ENCODE measurements at regions not wholly inside any gene's neighbourhood (a gene's known extent, or its start where the extent isn't known, plus 50 kb on each side); places are given as distances from the start of the nearest gene placed in this dataset.
"Not testable (repeated sequence)": the region's sequence is repeated elsewhere in the genome, so short reads cannot be mapped to it uniquely, and the experiment has no call there.

DNA sequence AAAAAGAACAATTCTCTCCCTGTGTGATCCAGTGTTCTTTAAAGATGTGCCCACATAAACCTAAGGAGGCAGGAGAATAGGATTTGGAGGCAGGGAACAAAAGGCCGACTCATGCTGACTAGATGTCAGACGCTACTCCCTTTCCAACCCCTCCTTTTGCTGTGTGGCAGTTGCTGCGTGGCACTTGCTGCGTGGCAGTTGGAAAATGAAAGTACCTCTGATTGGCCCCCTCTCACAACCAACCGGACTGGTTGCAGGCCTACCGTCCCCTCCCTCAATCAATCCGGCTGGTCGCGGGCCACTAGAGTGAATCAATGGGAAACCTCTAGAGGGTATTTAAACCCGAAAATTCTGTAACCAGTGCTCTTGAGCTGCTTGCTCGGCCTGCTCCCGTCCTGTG, 551.0 kb downstream of the KIF4B start:
- no peak for DNase-seq (ENCODE audit: extremely low spot score, insufficient read length, low read depth)
- no peak for FAIRE-seq

DNA sequence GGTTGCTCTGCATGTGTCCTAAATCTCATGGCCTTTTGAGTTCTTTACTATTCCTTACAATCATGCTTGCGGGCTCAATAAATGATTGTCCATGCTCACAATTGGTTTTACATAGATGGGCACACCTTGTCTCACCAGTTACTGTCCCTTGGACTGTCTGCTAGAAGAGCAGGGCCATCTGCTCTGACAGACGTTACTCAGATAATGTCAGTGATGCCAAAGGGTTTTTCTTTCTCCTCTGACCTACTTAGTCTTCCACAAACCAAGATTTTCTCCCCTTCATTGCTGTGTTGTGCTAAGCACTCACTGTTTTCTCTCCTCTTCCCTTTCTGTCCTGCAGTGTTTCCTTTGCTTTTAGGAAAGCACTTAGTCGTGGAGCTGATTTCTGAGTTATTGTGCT, 562.3 kb downstream of the KIF4B start:
- DNase-seq (ENCODE audit: extremely low spot score, insufficient read length, low read depth) = no peak
- no peak for FAIRE-seq

DNA sequence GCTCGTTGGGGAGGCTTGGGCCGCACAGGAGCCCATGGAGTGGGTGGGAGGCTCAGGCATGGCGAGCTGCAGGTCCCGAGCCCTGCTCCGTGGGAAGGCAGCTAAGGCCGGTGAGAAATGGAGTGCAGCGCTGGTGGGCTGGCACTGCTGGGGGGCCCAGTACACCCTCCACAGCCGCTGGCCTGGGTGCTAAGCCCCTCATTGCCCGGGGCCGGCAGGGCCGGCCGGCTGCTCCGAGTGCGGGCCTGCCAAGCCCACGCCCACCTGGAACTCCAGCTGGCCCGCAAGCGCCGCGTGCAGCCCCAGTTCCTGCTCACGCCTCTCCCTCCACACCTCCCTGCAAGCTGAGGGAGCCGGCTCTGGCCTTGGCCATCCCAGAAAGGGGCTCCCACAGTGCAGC, 573.3 kb downstream of the KIF4B start:
- not testable (repeated sequence) for DNase-seq (ENCODE audit: extremely low spot score, insufficient read length, low read depth); FAIRE-seq

DNA sequence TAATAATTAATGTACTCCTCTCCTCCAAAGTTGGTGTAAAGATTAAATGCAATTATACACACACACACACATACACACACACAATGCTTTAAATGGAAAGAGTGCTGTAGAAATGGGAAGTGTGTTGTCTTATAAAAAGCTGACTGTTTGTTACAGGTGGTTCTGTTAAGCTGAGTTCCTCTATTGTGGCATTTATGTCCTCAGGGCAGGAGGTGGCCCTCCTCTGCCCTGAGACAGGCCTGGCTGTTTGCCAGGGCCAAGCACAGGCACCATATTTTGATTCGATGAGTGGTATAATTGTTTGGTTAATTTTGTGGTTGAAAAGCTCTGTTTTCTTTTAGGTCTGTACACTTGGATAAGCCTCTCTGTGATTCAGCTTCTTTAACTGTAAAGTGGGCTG, 573.9 kb downstream of the KIF4B start:
- no peak for FAIRE-seq
- no peak for DNase-seq (ENCODE audit: extremely low spot score, insufficient read length, low read depth)

DNA sequence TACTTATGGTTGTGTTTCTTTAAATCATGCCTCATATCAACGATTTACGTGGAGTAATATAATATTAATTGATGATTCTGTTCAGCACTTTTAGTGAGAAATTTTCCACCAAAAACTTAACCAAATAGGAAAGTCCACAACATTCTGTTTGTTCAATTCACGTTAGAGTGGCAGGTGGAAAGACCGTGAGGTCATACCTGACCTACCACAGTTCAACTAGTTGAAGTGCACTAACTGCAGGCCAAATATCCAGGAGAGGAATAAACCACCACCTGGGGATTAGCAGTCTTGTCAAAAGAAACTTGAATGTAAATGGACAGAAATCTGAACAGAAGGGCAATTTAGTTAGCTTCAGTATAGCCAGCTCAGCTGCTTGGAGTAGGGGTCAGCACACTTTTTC, 577.7 kb downstream of the KIF4B start:
- DNase-seq (ENCODE audit: extremely low spot score, insufficient read length, low read depth) (no peak), FAIRE-seq (no peak)

DNA sequence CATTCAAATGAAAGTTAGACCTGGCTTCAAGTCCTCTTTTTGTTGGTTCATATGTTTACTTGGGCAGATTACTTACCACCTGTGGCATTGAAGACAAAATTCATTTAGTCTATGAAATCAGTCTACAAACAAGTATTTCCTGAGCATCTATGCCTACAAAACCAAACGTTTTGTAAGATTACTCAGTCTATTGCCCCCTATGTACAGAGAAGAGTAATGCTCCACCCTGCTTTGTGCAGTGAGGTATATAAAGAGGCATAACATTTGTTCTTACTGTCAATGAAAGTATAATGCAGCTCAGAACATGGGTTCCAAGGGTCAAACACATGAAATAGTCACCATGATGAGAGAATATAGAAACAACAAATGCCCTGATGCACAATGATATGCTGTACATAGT, 580.7 kb downstream of the KIF4B start:
- DNase-seq (ENCODE audit: extremely low spot score, insufficient read length, low read depth) (no peak), FAIRE-seq (no peak)

DNA sequence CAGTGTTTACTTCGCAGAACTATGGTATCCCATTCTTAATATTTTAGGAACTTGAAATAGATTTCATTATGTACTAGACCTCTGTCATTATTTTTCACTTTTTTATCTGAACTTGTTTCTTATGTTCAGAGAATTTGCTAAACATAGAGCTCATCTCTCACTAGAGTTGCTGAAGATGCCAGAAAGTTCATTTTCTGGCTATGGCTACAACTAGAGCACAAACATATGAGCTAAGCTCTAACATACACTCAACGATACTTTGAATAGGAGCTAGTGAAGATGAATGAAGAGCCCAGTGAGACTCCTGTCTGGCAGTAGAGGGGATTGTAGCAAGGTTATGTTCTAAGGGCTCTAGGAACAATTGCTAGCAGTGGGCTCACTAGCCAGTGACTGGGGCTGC, 582.2 kb downstream of the KIF4B start:
- FAIRE-seq = no peak
- DNase-seq (ENCODE audit: extremely low spot score, insufficient read length, low read depth) = no peak

DNA sequence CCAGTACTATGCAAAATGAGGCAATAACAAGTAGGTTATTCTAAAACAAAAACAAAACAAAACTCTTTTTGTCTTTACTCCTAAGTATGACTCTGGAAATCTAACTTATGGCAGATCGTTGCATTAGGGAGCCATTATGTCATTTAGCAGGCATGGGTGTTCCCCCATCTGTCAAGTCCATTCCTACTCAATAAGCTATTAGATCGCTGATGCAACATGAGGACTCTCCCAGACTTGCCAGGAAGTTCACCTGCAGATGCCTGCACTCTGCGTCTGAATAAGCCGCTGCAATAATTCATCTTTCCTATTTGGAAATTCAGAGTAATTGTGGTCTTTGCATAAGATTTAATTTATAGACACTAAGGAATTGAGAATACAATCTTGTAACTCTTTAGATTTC, 585.0 kb downstream of the KIF4B start:
- DNase-seq (ENCODE audit: extremely low spot score, insufficient read length, low read depth) (no peak), FAIRE-seq (no peak)

DNA sequence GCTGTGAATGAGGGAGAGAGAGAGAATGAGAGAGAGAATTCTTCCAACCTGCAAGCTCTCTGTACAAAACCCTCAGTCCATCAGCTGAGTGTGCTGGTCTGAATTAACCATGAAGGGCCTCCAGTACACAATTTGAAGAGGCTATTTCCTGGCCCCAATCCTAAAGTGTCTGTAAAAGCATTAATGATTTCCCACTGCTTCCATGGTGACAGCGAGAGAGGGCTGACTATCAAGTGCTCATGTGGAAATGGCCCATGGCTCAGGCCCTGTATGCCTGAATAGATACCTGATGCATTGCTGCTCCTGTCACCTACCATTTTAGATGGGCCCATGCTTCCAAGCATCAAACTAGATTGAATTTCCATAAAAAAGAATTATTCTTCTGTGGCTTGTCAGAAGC, 592.4 kb downstream of the KIF4B start:
- DNase-seq (ENCODE audit: extremely low spot score, insufficient read length, low read depth) (no peak), FAIRE-seq (no peak)

DNA sequence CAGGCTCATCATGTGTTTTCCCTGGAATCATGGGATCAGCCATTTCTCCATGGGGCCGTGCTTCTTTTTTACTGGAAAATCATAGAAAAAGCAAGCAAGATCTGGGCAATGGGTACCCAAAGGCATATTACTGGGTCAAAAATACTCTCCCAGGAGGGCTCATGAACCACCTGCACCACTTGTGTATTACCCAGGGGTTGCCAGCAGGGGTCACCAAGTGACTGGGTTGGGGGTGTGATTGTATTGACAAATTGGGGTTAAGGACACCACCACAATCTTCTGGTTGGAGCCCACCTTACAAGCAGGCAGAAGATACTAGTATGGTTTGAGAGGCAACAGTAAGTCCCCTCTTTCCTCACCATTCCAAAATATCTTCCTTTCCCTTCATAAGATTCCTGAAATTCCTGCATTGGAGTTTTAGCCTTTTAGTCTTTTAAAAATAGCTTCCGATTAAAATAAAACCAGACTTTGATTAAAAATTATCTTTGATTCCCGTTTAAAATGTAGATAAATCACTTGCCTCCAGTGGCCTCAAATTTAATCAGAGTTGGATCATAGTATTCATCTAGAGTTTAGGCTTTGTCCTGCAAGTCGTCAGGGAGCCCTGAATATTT, 603.3 kb downstream of the KIF4B start:
- no peak for FAIRE-seq
- peak; percentile 4 for DNase-seq (ENCODE audit: extremely low spot score, insufficient read length, low read depth)

DNA sequence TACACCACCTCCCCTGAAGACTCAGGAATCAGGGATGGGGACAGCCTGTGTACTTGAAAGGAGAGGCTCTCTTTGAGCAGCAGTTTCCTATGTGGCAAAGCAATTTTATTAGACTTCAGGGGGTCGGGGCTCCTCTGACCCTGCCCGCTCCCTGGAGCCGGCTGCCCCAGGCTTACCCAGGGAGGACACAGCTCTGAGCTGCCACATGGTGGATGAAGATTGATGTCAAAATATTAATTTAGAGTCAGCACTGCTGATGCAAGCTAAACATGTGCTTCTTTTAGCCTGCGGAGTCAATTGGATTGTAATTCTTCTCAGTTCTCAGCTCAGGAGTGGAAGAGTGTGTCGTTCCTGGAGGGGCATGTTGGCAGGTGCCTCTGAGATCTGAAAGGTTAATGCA, 606.1 kb downstream of the KIF4B start:
- DNase-seq (ENCODE audit: extremely low spot score, insufficient read length, low read depth) = no peak
- FAIRE-seq = no peak

DNA sequence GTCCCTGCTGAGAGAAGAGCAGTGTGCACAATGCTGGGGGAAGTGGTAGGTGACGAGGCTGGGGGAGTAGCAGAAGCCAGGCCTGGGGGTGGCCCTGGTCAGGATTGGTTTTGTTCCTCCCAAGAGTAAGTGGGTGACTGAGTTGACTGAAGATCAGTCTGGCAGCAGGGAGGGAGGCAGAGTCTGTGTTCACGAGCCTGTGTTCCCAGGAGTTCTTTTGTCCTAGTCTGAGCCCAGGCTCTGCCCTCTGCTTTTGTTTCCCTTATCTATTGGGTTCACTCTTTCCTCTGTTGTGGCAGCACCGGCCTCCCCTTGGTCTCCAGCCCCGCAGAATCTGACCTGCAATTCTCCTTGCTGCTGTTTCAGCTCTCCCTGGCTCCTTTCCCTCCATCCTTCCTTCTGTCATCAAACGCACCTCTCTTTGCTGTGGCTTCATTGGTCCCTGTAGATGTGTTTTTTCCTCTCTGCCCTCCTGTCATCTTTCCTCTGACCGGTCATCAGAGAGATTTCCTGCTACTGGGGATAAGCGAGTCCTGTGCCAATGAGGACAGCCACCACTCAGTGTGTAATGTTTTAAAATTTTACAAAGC, 607.4 kb downstream of the KIF4B start:
- DNase-seq (ENCODE audit: extremely low spot score, insufficient read length, low read depth) (no peak), FAIRE-seq (no peak)

DNA sequence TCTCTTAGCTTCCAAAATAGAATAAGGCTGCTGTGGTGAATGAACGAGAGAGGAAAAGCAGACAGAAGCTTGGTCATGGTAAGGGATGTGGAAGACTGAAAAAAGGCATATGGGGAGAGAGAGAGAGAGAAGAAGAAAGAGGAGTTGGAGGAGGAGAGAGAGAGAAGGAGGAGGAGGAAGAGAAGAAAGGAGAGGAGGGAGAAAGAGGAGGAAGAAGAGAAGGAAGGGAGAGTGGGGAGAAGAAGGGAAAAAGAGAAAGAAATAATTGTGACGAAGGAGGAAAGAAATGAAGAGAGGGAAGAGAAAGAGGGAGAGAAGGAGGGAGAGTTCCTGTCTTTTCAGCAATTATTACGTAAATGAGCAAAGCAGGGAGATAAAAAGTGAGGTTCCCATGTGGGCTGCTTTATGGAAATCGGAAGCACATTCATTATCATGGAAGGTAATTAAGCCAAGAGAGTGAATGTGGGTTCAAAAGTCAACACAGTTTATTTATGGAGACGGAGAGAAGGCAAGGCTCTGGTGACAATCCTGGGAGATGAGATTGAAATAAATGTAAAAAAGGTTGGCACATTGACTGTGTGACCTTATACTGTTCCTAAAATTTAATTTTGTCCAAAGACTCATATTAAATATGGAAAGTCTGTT, 611.2 kb downstream of the KIF4B start:
- no peak for FAIRE-seq
- no peak for DNase-seq (ENCODE audit: extremely low spot score, insufficient read length, low read depth)

DNA sequence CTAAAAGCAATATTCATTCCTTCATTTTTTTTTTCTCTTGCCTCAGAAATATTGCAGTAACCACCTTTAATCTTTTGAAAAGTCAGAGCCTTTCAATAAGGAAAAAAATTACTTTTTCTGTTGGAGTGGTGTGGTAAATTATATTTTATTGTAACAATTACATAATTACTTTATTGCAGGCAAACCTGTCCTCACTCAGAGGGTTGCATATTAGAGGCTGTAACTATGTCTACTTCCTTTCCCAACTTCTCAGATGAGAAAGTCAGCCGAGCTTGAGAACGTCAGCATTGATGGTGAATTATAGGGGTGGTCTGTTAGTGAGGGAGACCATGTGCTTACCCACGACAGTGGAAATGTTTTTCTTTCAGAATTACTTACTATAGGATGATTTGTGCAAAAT, 611.8 kb downstream of the KIF4B start:
- no peak for FAIRE-seq
- DNase-seq (ENCODE audit: extremely low spot score, insufficient read length, low read depth) = no peak

DNA sequence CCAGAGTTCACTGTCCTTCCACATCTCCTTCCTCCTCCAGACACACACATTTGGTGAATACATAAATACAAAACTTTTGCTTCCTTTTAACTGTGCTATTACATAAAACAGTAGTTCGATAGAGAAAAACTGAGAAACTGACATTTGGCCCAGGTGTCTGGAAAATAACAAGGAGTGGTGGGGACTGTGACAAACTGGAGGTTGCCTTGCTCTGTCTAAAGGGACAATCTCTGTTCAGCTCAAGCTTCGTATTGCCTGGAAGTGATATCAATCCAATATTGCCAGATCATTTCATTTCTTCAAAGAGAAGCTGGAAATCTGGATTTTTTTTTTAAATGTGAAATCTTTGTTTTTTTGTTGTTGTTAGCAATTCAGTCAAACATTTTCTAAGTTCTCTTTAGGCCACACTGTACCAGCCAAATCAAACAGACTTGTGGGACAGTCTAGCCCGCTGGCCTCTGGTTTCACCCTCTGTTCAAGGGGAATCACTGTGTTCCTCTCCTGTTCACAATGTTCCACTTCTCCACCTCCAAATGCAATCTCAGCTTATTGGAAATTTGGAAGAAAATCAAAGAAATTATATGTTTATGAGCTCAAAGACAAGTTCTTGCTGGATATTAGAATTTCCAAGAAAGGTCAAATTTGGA, 612.5 kb downstream of the KIF4B start:
- FAIRE-seq (no peak), DNase-seq (ENCODE audit: extremely low spot score, insufficient read length, low read depth) (no peak)

DNA sequence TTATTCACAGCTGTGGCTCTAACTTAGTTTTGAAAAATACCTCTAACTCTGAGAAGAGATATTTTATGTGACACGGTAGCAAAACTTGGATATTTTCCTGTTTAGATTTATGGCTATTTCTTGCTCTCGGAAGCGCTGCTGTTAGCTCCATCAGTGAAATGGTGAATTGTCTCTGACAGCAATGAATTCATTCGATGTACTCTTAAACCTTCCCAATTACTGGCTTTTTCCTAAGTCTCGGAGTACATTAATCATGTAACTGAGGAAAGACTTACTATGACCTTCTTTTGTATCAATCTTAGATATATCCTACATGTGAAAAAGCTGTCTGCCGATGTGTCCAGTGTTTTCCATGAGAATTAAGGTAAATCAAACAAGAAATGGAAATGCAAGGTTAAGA, 613.0 kb downstream of the KIF4B start:
- FAIRE-seq (no peak), DNase-seq (ENCODE audit: extremely low spot score, insufficient read length, low read depth) (no peak)

DNA sequence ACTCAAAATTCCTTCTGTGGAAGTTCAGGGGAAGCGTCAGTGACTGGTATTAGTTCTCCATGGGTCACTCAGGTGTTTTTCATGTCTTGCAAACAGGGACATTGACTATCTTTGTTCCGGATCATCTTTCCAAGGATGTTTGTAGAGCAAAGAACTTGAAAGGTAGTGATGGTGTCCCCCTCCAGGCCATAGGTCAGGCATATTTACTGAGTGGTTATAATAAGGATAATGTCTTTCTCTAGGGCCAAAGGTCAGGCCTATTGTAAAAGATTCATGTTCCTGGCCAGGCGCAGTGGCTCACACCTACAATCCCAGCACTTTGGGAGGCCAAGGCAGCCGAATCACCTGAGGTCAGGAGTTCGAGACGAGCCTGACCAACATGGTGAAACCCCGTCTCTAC, 614.8 kb downstream of the KIF4B start:
- DNase-seq (ENCODE audit: extremely low spot score, insufficient read length, low read depth) = no peak
- no peak for FAIRE-seq

DNA sequence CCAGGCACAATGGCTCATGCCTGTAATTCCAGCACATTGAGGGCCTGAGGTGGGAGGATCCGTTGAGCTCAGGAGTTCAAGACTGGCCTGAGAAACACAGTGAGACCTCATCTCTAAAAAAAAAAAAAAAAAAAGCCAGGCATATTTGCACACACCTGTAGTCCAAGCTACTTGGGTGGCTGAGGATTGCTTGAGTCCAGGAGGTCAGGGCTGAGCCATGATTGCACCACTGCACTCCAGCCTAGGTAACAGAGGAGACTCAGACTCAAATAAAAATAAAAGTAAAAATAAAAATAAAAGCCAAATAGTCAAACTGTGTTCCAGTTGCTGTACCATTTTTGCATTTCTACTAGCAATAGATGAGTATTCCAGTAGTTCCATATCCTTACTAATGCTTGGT, 616.0 kb downstream of the KIF4B start:
- FAIRE-seq = no peak
- no peak for DNase-seq (ENCODE audit: extremely low spot score, insufficient read length, low read depth)

DNA sequence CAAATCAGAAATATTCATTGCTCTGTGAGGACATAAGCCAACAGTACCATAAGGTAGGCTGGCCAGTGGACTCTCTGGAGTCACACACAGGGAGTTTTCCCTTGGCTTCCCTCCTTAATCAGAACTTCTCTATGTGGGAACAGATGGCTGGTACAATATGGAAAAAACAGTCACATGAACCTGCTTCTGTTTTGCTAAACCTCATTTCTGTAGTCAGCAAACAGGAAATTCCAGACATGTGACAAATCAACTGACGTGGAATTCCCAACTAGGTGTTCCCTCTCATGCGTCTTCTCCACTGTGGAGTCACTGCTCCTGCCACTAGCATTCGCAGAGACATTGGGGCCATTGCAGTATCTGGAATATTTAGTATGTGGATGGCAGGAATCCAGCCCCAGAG, 617.6 kb downstream of the KIF4B start:
- FAIRE-seq = no peak
- no peak for DNase-seq (ENCODE audit: extremely low spot score, insufficient read length, low read depth)

DNA sequence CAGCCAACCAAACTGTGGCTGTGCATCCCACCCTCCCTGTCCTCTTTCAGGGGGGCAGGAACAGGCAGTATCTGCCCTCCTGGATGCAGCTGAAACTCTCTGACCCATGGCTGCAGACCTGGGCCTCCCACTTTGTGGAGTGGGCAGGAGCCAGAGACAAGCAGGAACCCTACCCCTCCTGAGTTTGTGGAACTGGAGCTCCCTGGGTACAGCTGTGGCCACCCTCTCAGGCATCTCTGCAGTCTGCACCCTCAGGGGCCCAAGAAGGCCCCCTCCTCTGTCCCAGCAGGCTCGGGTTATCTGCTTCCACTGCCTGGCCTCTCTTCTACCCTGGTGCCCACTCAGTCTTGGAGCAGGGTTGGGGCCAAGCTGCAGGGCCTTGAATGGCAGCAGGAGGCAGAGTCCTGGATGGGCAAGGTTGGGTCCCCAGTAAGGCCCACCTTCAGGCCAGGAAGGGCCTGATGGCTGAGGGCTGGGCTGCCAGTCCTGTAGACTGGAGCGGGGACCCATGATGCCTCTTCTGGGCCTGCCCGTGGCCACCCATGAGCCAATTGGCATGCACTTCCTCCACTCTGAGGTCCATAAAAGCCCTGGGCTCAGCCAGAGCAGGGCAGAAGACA, 619.9 kb downstream of the KIF4B start:
- FAIRE-seq (no peak), DNase-seq (ENCODE audit: extremely low spot score, insufficient read length, low read depth) (no peak)

DNA sequence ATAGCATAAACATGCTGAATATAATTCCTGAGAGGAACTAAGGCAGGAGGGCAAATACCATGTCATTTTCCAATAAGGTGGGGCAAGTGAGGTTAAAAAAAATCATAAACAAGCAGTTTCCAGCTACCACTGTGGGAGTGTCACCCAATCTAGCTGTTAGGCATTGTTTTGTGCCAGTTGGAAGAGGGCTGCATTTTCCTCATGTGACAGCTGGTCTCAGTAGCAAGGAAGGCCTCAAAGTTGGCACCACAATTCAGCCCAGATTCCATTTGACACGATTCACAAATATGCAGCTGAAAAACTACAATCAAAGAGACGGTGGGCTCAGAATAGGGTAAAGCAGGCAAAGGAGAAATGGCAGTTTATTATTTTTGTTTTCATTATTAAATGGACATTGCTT, 636.1 kb downstream of the KIF4B start:
- FAIRE-seq (no peak), DNase-seq (ENCODE audit: extremely low spot score, insufficient read length, low read depth) (no peak)
